GM12875 (cell line): ENCODE measurements at regions not wholly inside any gene's neighbourhood (a gene's known extent, or its start where the extent isn't known, plus 50 kb on each side); places are given as distances from the start of the nearest gene placed in this dataset.

ENCODE experiments used
- H3K4me3 ChIP-seq: one replicate; pipeline ENCODE4 v1.5.1; 2011; ENCODE audit warnings: low read depth, low read length, control low read depth
- CTCF ChIP-seq: IDR thresholded peaks from 2 replicates; pipeline ENCODE4 v1.5.1; 2011; ENCODE audit warnings: low read depth, mild to moderate bottlenecking, control low read depth, inconsistent platforms, low read length, moderate library complexity, borderline replicate concordance; ENCODE audit not compliant: insufficient read depth

GRCh38 chr2:72011370-72011689 is 136.3 kb downstream of the CYP26B1 start:
- H3K4me3 ChIP-seq, result no peak overlapping the region
- TF ChIP-seq CTCF, result no peak

- TF ChIP-seq CTCF, result no peak
- H3K4me3 ChIP-seq, result no peak overlapping the region
Measured at GRCh38 chr2:72010647-72011369, 136.9 kb downstream of the CYP26B1 start.

- no peak for TF ChIP-seq CTCF
- no peak overlapping the region for H3K4me3 ChIP-seq
Measured at GRCh38 chr2:72008608-72009007, 139.1 kb downstream of the CYP26B1 start.

- H3K4me3 ChIP-seq, result no peak overlapping the region
- TF ChIP-seq CTCF, result no peak
Measured at GRCh38 chr2:72007402-72007801, 140.3 kb downstream of the CYP26B1 start.

- no peak overlapping the region for H3K4me3 ChIP-seq
- TF ChIP-seq CTCF, result no peak
Measured at GRCh38 chr2:72006188-72006736, 141.4 kb downstream of the CYP26B1 start.

GRCh38 chr2:72004976-72005375 is 142.7 kb downstream of the CYP26B1 start:
- no peak overlapping the region for H3K4me3 ChIP-seq
- no peak for TF ChIP-seq CTCF

- no peak for TF ChIP-seq CTCF
- H3K4me3 ChIP-seq, result no peak overlapping the region
Measured at GRCh38 chr2:72004201-72004915, 143.3 kb downstream of the CYP26B1 start.
